SU-DHL-6 (cell line): ENCODE measurements at regions not wholly inside any gene's neighbourhood (a gene's known extent, or its start where the extent isn't known, plus 50 kb on each side); places are given as distances from the start of the nearest gene placed in this dataset.

Experiments
- H2AFZ ChIP-seq: fragments of 200-600 bp; sonication (generic); 2 replicates; pipeline ENCODE4 v1.6.1; 2014; ENCODE audit warnings: low read depth, mild to moderate bottlenecking, moderate library complexity, mixed read lengths, antibody characterized with exemption, low read length; ENCODE audit not compliant: severe bottlenecking
- H3F3A ChIP-seq: fragments of 200-600 bp; shearing (Covaris generic); 2 replicates; pipeline ENCODE4 v1.6.0; 2016; ENCODE audit warnings: antibody characterized with exemption, mild to moderate bottlenecking; ENCODE audit not compliant: insufficient read depth
- H3K27ac ChIP-seq: fragments of 200-600 bp; sonication (generic); 2 replicates; pipeline ENCODE4 v1.5.1; 2016; ENCODE audit warnings: low read depth, mild to moderate bottlenecking, low read length, moderate library complexity, mixed read lengths
- H3K27me3 ChIP-seq: fragments of 200-600 bp; sonication (generic), shearing (Covaris generic); 2 replicates; pipeline ENCODE4 v1.6.0; 2014; ENCODE audit warnings: mild to moderate bottlenecking, low read length
- H3K36me3 ChIP-seq: fragments of 200-600 bp; sonication (generic); 2 replicates; pipeline ENCODE4 v1.6.1; 2014; ENCODE audit warnings: mild to moderate bottlenecking, low read length, mixed read lengths
- H3K4me2 ChIP-seq: fragments of 300-600, 200-600 bp; shearing (Covaris generic), sonication (generic); 2 replicates; pipeline ENCODE4 v1.6.0; 2014; ENCODE audit warnings: low read length, low read depth, mild to moderate bottlenecking; ENCODE audit not compliant: poor library complexity, severe bottlenecking
- H3K4me3 ChIP-seq: fragments of 200-600 bp; sonication (generic); 2 replicates; pipeline ENCODE4 v1.5.1; 2014; ENCODE audit warnings: antibody characterized with exemption, low read length, mild to moderate bottlenecking, mixed read lengths; ENCODE audit not compliant: insufficient read depth, poor library complexity, severe bottlenecking
- H3K79me2 ChIP-seq: fragments of 200-600 bp; sonication (generic); 2 replicates; pipeline ENCODE4 v1.6.1; 2014; ENCODE audit warnings: mild to moderate bottlenecking, low read length, moderate library complexity; ENCODE audit not compliant: insufficient read depth
- H3K9ac ChIP-seq: fragments of 200-600 bp; sonication (generic); 2 replicates; pipeline ENCODE4 v1.7.0; 2014; ENCODE audit warnings: mild to moderate bottlenecking, low read length
- H3K9me2 ChIP-seq: fragments of 200-600 bp; sonication (generic); replicated peaks from 2 replicates; pipeline ENCODE4 v1.6.1; 2014; ENCODE audit warnings: low read length; ENCODE audit not compliant: insufficient read depth
- H3K9me3 ChIP-seq: fragments of 200-600 bp; sonication (generic); 2 replicates; pipeline ENCODE4 v1.6.1; 2014; ENCODE audit warnings: low read length, mixed read lengths; ENCODE audit not compliant: insufficient read depth
- H4K20me1 ChIP-seq: fragments of 200-600 bp; sonication (generic); 2 replicates; pipeline ENCODE4 v1.6.1; 2014; ENCODE audit warnings: low read depth, mild to moderate bottlenecking, antibody characterized with exemption, low read length, moderate library complexity, mixed read lengths
- EZH2phosphoT487 ChIP-seq: fragments of 200-600 bp; sonication (generic), shearing (Covaris generic); conservative IDR thresholded peaks from 2 replicates; pipeline ENCODE4 v1.6.1; 2018; ENCODE audit warnings: mild to moderate bottlenecking, antibody characterized with exemption, low read length, moderate library complexity, mixed read lengths
- TF ChIP-seq, protein P1 (sequence below): fragments of 200-600 bp; sonication (generic); IDR thresholded peaks from one replicate; pipeline ENCODE4 v1.5.1; 2017; ENCODE audit warnings: antibody characterized with exemption, mild to moderate bottlenecking, low read length, moderate library complexity; ENCODE audit not compliant: insufficient read depth, poor library complexity, severe bottlenecking

DNA sequence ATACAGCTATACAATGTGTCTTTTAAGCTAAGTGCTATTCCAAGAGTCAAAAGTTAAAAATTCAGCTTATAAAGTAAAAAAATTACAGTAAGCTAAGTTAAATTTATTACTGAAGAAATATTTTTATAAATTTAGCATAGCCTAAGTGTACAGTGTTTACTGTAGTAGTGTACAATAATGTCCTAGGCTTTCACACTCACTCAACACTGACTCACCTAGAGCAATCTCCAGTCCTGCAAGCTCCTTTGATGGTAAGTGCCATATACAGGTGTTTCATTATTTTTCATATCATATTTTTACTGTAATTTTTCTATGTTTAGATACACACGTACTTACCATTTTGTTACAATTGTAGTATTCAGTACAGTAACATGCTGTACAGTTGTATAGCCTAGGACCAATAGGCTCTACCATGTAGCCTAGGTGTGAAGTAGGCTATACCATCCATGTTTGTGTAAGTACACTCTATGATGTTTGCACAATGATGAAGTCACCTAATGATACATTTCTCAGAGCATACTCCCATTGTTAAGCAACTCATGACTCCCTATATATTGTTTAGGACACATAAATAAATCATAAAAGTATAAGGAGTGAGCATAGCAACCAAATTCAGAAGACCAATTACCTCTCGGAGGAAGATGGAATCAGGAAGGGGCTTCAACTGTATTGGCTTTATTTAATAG is 165.1 kb upstream of the SLC30A5 start:
- no peaks in the 10 kb centered on the region for H3K36me3 ChIP-seq
- H4K20me1 ChIP-seq: no peaks in the 10 kb centered on the region
- H3K9ac ChIP-seq: no peak overlapping the region
- no peaks in the 10 kb centered on the region for H3K27me3 ChIP-seq
- TF ChIP-seq EZH2phosphoT487: no peak
- TF ChIP-seq, protein P1, sequence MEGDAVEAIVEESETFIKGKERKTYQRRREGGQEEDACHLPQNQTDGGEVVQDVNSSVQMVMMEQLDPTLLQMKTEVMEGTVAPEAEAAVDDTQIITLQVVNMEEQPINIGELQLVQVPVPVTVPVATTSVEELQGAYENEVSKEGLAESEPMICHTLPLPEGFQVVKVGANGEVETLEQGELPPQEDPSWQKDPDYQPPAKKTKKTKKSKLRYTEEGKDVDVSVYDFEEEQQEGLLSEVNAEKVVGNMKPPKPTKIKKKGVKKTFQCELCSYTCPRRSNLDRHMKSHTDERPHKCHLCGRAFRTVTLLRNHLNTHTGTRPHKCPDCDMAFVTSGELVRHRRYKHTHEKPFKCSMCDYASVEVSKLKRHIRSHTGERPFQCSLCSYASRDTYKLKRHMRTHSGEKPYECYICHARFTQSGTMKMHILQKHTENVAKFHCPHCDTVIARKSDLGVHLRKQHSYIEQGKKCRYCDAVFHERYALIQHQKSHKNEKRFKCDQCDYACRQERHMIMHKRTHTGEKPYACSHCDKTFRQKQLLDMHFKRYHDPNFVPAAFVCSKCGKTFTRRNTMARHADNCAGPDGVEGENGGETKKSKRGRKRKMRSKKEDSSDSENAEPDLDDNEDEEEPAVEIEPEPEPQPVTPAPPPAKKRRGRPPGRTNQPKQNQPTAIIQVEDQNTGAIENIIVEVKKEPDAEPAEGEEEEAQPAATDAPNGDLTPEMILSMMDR: no peak
- no peaks in the 10 kb centered on the region for H3F3A ChIP-seq
- H3K9me3 ChIP-seq: peaks cover 20% of the 10 kb centered on the region; the same call in 1 of the 2 replicates
- no peaks in the 10 kb centered on the region for H3K9me2 ChIP-seq
- no peak overlapping the region for H3K4me2 ChIP-seq
- no peak overlapping the region for H2AFZ ChIP-seq
- H3K4me3 ChIP-seq: no peak overlapping the region
- H3K79me2 ChIP-seq: no peaks in the 10 kb centered on the region
- no peak overlapping the region for H3K27ac ChIP-seq

- no peak overlapping the region for H2AFZ ChIP-seq
Observed at GRCh38 chr5:68930139-68930538, 163.7 kb upstream of the SLC30A5 start.

GRCh38 chr5:68932830-68933434 is 160.9 kb upstream of the SLC30A5 start:
- Histone ChIP-seq H3F3A (no peaks in the 10 kb centered on the region), H3K9me3 (peaks cover 22% of the 10 kb centered on the region; the same call in 1 of the 2 replicates), H3K4me3 (no peak overlapping the region), H3K4me2 (no peak overlapping the region), H3K79me2 (no peaks in the 10 kb centered on the region), H3K9me2 (no peaks in the 10 kb centered on the region), H3K9ac (no peak overlapping the region), H2AFZ (no peak overlapping the region), H4K20me1 (no peaks in the 10 kb centered on the region), H3K36me3 (no peaks in the 10 kb centered on the region), H3K27ac (no peak overlapping the region), H3K27me3 (no peaks in the 10 kb centered on the region)
- TF ChIP-seq, protein P1: no peak
- TF ChIP-seq EZH2phosphoT487: no peak

More at GRCh38 chr5:68930139-68930538, 163.7 kb upstream of the SLC30A5 start:
- H4K20me1 ChIP-seq: no peaks in the 10 kb centered on the region
- H3K9me3 ChIP-seq: peaks cover 22% of the 10 kb centered on the region; the same call in 1 of the 2 replicates
- no peaks in the 10 kb centered on the region for H3F3A ChIP-seq
- H3K9me2 ChIP-seq: no peaks in the 10 kb centered on the region
- H3K4me3 ChIP-seq: no peak overlapping the region
- no peaks in the 10 kb centered on the region for H3K79me2 ChIP-seq
- H3K27me3 ChIP-seq: no peaks in the 10 kb centered on the region
- H3K36me3 ChIP-seq: no peaks in the 10 kb centered on the region
- H3K27ac ChIP-seq: no peak overlapping the region
- TF ChIP-seq, protein P1: no peak
- TF ChIP-seq EZH2phosphoT487: no peak
- no peak overlapping the region for H3K9ac ChIP-seq
- H3K4me2 ChIP-seq: no peak overlapping the region
